Urothelium cell line (cell line): ENCODE measurements at regions not wholly inside any gene's neighbourhood (a gene's known extent, or its start where the extent isn't known, plus 50 kb on each side); places are given as distances from the start of the nearest gene placed in this dataset.
A peak's percentile ranks its signal among the peaks of the same experiment; 100 is the strongest.

Source experiments
- DNase-seq: peaks from one replicate; pipeline ENCODE4 v3.0.0; 2011; ENCODE audit warnings: low spot score, mixed read lengths
- FAIRE-seq: peaks from 2 replicates; lab custom pipeline; 2011; peaks lifted over from hg19 to GRCh38; lab: Jason Lieb, UNC

DNA sequence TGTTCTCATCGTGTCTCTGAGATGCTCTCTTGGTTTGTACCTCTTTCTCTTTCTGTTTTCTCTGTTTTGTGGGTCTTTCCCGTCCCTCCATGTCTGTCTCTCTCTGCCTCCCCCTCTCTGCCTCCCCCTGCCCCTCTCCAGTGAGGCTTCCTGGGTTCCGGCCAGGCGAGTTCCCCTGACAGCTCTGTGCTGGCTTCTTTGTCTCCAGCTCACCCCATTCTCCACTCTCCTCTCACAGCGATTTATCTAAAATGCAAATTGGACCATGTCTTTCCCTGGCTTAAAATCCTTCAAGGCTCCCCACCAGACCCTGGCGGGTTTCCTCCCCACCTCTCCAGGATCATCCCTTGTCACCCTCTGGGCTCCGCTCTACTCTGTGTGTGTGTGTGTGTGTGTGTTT, 202.4 kb upstream of the POU3F1 start:
- DNase-seq: no peak
- FAIRE-seq: no peak

DNA sequence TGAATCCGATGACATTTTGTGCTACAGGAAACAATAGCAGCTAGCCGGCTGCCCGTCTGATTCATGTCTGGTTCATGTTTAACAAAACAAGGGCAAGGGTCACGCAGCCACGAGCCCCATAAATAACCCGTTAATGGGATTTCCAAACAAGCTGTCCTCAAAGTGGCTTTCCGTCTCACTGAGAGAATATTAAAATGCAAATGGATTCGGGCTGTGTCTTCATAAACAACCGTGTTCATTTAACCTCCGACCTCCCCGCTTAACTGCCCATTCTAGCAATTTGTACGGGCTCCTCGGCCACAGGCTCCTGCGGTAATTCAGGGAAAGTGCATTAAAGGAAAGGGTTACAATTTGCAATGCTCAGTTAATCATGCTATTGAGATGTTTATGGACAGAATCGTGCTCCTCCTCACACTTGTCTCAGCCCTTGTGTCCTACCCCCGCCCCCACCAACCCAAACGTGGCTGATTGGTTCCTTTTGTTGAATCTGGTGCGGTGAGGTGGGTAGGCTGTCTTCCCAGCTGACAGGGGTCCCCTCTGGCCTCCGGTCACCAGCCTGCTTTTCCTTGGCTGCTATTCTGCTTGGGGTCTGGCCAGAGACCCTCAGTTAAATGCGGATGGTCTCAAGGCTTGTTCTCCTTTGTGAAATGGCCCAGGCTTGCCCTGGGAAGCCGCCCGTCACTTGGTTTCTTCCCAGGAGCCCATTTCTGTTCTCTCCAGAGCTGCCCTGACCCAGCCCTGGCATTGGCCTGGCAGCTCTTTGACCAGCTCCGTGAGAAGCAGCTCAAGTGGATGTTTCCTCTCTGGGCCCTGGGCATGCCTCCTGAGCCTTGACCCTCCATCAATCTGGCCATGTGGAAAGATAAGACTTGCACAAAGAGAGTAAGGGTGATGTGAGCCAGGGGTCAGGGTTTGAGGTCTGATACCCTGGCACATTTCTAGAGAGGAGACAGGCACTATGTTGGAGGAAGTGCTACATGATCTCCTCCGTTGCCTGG, 200.7 kb upstream of the POU3F1 start:
- DNase-seq (peak; percentile 25), FAIRE-seq (no peak)

DNA sequence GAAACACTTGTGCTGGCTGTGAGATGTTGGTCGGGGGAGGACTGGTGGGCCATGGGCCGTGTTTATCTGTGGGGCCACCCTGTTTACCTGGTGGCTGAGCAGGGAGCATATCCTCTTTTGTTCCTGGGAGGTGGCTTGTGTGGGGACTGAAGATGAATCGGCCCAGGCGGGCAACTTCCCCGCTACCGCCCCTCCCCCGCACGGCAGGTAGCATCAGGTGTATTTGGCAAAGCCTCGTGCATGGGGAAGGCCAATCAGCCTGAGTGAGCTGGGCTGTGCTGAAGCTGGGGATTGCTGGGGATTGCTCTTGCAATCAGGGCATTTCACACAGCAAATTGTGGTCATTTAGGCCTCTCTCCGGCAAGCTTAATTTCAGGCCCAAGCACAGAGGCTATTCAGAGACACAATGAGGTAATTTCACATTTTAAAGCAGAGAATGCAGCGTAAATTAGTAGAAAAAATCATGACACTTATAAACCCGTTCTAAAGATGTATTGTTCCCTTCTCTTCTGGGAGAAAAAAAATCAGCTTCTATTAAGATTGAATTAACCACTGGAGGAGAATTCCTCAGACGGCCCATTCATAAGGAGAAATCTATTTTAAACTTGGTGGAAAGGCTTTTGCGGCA, 197.7 kb upstream of the POU3F1 start:
- FAIRE-seq: no peak

DNA sequence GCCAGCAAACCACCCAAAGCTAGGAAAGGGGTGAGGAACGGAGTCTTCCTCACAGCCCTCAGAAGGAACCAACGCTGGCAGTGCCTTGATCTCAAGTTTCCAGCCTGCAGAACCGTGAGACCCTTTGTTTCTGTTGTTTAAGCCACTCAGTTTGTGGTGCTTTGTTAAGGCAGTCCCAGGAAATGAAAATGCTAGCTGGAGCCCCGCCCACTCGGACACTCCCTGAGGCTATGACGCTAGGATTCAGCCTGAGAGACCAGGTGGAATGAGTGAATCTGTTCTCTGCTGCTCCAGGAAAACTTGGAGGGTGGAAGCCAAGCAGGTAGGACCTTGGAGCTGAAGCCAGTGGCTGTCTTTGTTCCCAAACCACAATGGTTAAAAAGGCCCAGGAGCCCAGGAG, 196.5 kb upstream of the POU3F1 start:
- DNase-seq (no peak), FAIRE-seq (no peak)

More for the DNA sequence above, 197.7 kb upstream of the POU3F1 start:
- DNase-seq: no peak

DNA sequence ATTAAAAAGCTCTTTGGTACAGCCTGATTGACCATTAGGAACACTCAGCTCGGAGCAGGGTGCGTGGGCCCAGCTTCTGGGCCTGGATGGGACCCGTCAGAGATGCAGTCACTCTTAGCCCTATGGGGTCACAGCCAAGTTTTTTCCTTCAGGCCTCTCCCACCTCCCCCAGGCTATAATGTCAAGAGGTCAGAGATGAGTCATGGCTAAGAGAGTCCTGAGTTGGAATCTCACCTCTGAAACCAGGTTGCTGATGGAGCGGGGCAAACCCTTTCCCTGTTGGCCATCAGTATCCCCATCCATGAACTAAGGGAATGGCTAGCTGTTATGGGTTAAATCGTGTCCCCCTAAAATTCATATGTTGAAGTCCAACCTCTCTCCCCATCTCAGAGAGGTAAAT, 195.9 kb upstream of the POU3F1 start:
- DNase-seq: no peak
- FAIRE-seq: no peak

DNA sequence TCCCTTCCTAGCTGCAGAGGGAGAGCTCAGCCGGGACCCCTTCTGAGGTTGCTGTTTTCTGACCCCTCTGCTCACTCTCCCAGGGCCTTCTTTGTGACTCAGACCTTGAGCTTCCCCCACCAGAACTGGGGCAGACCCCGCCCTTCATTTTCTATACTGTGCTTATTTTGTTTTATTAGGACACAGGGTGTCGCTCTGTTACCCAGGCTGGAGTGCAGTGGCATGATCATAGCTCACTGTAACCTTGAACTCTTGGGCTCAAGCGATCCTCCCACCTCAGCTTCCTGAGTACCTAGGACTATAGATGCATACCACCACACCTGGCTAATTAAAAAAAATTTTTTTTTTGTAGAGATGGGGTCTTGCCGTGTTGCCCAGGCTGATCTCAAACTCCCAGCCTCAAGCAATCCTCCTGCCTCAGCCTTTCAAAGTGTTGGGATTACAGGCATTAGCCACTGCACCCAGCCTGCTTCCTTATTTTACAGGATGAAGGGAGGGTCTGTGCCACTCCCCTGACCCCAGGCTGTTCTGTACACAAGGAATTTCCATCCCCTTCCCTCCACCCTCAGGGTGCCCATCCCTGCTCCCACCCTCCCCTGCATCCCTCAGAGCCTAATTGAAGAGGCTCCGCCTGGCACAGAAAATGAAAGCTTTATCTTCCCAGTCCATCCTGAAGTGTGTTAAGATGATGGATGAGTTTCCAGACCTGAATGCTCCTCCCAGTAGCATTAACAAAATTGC, 195.2 kb upstream of the POU3F1 start:
- no peak for FAIRE-seq
- DNase-seq: no peak

DNA sequence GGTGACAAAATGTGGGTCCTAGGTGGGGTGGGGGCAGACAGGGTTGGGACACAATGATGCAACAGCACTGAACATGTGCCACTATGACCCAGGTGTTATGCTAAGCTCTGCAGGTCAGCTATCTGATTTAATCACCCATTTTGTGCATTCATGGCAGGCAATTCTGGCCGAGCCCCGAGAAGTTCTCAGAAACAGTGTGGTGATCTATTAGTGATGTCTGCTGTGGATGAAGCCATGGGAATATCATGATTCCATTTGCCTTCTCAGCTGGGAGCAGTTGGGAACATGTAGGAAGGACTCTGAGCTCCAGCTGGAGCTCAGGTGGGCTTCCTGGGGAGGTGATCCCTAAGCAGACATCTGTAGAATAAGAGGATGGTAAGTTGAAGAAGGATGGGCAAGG, 194.0 kb upstream of the POU3F1 start:
- no peak for DNase-seq
- FAIRE-seq: no peak

DNA sequence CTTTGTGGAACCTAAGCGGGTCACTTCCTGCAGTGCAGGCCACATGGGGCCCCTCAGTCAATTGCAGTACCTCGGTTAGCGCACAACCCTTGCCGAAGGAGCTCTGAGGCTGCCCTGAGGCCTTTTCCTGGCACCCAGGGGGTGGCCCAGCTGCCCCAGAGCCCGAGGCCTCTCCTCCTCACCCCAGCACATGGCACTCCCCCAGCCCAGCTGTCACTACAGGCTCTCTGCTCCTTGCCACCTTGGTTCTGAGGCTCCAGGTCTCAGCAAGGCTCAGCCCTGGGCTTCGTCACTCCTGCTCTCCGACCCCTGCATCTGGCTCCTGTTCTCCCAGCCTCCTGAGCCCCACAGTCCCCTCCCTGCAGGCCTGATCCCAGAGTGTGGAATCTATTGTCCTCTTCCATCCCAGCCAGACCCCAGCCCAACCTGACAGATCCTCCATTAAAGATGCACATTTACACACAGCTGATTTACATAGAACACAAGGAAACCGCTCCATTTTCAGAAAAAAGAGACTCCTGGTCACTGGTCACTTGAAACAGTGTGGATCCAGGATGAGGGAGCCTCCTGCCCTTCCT, 192.8 kb upstream of the POU3F1 start:
- DNase-seq: no peak
- FAIRE-seq: no peak

DNA sequence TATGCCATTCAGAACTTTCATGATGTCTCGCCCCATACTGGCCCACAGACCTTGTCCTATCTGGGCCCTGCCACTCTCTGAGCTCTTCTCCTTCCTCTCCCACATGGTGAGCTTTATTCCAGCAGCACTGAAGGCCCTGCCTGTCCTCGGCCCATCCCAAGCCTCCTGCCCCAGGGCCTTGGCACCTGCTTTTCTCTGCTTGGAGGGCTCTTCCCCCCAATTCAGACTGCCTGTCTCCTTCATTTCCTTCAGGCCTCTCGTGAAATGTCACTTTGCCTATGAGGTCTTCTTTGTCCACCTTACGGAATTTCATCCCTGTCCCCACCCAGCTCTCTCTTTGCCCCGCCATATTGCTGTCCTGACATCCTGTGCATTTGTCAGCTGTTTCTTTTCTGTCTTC, 191.7 kb upstream of the POU3F1 start:
- no peak for DNase-seq
- no peak for FAIRE-seq

DNA sequence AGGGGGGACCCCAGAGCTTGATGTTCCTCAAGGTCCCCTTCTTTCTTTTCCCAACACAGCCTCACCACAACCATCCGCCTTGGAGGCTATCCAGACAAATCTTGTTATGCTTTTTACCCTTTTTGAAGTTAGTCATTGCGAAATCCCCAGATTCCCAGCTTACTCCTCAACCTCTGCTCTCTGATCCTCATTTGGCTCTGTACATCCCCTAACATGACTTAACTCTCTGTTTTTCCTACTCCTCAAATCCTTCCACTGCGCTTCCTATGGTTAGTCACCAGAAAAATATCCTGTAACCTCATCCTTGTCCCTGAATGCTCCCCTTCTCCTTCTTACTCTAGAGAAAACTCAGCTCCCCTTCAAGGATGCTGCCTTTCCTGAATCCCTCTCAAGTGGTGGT, 189.1 kb upstream of the POU3F1 start:
- FAIRE-seq: no peak

DNA sequence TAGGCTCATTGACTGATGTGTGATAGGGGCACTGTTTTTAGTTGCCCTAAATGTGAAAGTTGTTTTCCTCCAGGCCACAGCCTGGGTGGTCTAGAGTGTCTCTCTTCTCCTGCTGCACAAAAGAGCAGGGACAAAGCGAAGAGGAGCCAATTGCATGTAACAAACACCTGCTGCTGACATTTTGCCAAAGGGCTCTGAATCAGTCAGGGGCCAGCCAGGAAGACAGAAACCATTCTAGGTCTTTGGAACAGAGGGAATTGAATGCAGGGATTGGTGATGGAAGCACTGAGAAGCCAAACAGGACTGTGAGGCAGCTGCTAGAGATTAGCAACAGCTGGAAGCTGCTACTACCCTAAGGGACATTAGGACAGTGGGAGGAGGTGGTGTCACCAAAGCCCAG, 185.3 kb upstream of the POU3F1 start:
- no peak for FAIRE-seq
- no peak for DNase-seq

More for the DNA sequence above, 189.1 kb upstream of the POU3F1 start:
- peak; percentile 32 for DNase-seq

DNA sequence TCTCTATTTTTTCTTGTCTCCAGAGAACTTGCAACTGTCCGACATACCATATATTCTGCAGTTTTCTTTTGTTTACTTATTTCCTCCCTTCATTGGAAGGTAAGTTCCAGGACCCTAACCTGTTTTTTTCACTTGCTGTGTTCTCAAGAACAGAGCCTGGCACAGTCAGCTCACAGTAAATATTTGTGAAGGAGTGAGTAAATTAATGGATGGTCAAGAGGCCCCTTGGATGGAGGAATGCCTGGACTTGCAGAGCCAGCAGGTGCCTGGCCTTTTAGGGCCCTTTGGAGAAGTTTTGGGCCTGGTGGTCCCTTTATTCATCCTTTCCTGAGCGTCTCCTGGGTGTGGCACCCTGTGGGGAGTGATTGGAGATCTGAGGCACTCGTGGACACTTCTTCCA, 182.1 kb upstream of the POU3F1 start:
- FAIRE-seq: no peak
- no peak for DNase-seq

DNA sequence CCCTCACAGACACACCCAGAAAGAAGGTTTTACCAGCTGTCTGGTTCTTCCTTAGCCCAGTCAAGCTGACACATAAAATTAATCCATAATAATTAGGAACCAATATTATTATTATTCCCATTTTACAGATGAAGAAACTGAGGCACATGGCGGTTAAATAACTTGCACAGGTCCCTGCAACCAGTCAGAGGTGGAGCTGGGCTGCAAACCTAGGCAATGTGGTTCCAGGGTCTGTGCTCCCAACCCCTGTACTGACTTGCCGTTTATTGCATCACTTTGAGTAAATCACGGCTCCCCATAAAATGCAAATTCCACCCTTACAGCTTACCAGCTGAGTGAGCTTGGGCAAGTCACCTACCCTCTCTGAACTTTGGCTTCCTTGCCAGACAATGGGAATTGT, 179.2 kb upstream of the POU3F1 start:
- no peak for DNase-seq
- no peak for FAIRE-seq

DNA sequence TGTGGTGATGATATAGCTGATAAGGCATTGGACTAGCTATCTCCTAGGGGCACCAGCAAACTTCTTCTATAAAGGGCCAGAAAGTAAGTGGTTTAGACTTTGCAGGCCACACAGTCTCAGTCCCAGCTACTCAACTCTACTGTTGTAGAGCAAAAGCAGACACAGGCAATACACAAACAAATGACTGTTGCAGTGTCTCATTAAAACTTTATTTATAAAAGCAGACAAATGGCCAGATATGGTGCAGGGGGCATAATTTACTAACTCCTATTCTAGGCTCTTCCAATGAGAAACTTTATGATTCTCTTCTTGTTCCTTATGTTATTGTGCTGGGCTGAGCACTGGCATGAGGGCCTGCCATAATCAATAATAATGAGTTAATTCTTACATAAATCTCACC, 176.8 kb upstream of the POU3F1 start:
- FAIRE-seq: no peak
- DNase-seq: no peak

DNA sequence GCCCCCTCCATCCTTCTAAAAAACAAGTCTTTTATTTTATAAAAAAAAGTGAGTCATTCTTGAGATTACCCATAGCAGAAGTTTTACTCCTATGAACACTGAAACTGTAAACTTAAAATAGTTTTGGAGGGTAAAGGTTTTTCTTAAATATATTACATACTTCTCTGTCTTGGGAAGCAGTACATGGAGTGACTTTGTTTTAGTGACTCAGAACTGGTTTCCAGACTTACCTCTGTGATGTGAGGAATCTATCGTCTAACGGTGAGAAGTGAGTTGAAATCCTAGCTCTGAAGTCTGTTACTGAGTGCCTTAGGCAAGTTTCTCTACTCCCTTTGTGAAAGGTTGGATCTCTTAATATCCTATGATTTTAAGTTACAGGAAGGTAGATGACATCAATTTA, 176.3 kb upstream of the POU3F1 start:
- peak; percentile 23 for DNase-seq
- FAIRE-seq: no peak

DNA sequence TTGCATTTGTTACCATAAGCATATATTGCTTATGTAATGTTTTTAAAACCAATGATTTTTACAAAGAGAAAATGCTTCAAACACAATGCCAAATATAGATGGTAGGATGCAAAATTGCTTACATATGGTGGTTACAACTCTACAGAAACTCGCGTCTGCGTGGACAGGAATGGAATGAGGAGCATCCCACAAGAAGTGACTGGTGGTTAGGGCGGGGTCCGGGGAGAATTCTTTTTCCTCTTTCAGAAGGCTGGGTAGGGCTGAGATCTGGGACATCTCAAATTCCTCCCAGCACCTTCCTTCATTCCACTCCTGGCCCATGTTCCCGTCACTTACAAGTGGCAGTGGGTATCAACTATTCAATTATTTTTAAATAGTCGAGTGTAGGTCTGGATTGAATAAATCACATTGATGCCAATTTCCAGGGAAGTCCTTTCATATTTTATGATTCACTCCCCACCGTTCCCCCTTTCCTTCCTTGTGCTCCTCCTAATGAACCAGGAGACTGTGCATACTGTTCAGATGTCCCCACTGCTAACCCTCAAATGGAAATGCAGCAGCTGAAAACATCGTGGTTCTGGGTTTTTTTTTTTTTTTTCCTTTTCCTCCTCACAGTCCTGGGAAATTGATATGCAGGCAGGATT, 174.5 kb upstream of the POU3F1 start:
- FAIRE-seq (peak; percentile 20), DNase-seq (peak; percentile 70)

DNA sequence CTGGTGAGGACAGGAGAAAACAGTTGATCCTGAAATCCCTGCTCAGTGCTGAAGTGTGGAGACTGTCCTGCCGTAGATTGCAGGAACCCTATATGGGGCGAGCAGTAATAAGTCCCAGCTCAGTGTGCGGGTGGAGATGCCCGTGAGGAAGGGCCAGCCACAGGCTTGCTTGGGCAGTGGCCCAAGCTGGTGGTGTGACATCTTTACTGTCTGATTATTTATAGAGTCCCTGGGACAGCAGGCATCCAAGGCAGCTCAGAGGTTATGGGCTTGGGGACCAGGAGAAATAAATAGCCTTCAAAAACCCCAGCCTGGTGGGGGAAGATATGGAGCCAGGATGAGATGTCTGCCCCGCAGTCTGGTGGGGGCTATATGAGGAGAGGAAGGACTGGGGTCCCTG, 170.7 kb upstream of the POU3F1 start:
- FAIRE-seq: no peak
- no peak for DNase-seq

DNA sequence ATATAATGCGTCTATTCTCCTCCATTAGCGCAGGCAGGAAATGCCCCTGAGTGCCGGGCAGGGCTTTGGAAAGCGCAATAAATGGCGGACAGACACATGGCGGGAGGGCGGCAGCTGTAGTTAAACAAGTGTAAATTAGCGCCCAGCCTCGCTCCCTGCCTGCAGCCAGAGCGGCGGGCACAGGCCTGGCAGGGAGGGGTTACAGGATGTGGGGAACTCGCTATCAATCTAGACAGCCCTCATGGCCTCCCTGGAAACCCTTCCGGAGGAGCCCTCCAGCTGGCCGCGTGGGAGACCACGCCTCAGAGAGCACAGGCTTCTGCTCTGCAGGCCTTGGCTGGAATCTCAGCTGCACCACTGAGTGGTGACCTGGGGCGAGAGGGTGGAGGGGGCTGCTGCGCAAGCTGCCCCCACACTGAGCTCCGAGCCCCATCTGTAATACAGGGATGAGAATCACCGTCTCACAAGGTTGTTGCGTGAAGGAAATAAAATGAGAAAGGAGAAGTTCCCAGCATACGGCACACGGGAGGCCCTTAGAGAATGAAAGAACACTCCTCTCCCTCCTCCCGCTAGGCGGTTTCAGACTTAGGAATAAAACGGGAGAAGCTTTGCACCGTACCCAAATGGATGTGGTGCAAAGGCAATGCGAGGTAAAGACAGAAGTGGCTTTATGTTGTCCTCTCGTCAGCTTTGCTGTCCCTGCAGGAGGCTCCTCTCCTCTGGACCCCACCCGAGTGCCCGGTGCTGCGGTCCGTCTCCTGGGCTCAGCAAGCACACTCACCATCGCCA, 167.2 kb upstream of the POU3F1 start:
- FAIRE-seq: no peak

DNA sequence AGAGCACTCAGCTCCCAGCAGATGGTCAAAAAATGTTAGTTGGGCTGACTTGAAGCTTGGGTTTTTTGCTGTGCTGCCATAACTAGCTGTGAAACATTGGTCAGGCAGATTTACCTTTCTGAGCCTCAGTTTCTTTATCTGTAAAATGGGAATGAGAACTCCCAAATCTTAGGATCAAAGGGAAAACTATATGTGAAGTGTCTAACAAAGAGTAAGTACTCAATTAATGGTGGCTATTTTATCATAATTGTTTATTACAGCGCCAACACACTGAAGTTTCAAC, 164.2 kb upstream of the POU3F1 start:
- DNase-seq: no peak

More for the DNA sequence above, 167.2 kb upstream of the POU3F1 start:
- DNase-seq: no peak

More for the DNA sequence above, 164.2 kb upstream of the POU3F1 start:
- no peak for FAIRE-seq
